ENCODE measurements at regions not wholly inside any gene's neighbourhood (a gene's known extent, or its start where the extent isn't known, plus 50 kb on each side); places are given as distances from the start of the nearest gene placed in this dataset.
A peak's percentile ranks its signal among the peaks of the same experiment; 100 is the strongest.

GRCh38 chr9:4381744-4382143 is 81.9 kb upstream of the GLIS3 start:
- Histone ChIP-seq H3K36me3 (no peaks in the 10 kb centered on the region), H3K4me3 (ENCODE audit: low read depth, low read length) (no peak overlapping the region), H3K27me3 (no peaks in the 10 kb centered on the region), H3K4me1 (no peaks in the 10 kb centered on the region), H3K9me3 (no peaks in the 10 kb centered on the region)
- DNase-seq, result no peak
- TF ChIP-seq CTCF (IDR thresholded peaks at IDR 0.05; ENCODE audit: low read depth, low read length), result no peak

GRCh38 chr9:4380406-4380805 is 80.5 kb upstream of the GLIS3 start:
- Histone ChIP-seq H3K4me1 (no peaks in the 10 kb centered on the region), H3K9me3 (no peaks in the 10 kb centered on the region), H3K4me3 (ENCODE audit: low read depth, low read length) (no peak overlapping the region), H3K27me3 (no peaks in the 10 kb centered on the region), H3K36me3 (no peaks in the 10 kb centered on the region)
- DNase-seq, result no peak
- TF ChIP-seq CTCF (IDR thresholded peaks at IDR 0.05; ENCODE audit: low read depth, low read length), result no peak

- H3K4me1 ChIP-seq, result no peaks in the 10 kb centered on the region
- no peak for DNase-seq
- H3K9me3 ChIP-seq, result no peaks in the 10 kb centered on the region
- H3K27me3 ChIP-seq, result no peaks in the 10 kb centered on the region; the same call in 1 of the 2 replicates
- no peak overlapping the region for H3K4me3 ChIP-seq (ENCODE audit: low read depth, low read length)
- TF ChIP-seq CTCF (IDR thresholded peaks at IDR 0.05; ENCODE audit: low read depth, low read length), result peak; percentile 7; the same call in 1 of the 2 replicates
- H3K36me3 ChIP-seq, result no peaks in the 10 kb centered on the region
Measured at GRCh38 chr9:4375424-4376200, 75.7 kb upstream of the GLIS3 start.

GRCh38 chr9:4371108-4371507 is 71.2 kb upstream of the GLIS3 start:
- DNase-seq, result no peak
- no peak for TF ChIP-seq CTCF (IDR thresholded peaks at IDR 0.05; ENCODE audit: low read depth, low read length)
- H3K9me3 ChIP-seq, result no peaks in the 10 kb centered on the region
- no peaks in the 10 kb centered on the region; the same call in 1 of the 2 replicates for H3K27me3 ChIP-seq
- no peaks in the 10 kb centered on the region for H3K4me1 ChIP-seq
- H3K36me3 ChIP-seq, result no peaks in the 10 kb centered on the region
- no peak overlapping the region for H3K4me3 ChIP-seq (ENCODE audit: low read depth, low read length)

DNA sequence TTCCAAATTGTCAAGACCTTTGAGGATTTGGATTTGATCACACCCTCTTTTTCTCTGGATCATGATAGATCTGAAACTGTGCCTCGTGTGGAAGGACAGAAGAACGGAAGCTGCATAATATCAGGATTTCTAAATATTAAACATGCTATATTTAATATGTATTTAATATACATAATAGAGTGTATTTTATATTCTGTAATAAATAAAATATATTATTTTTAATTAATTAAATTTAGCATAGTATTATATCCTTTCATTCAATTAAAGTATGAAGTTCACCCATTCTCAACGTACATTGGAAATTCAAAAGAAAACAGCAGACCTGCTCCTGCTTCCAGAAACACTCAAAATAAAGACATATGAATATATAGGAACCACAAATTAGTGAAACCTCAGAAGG is 70.6 kb upstream of the GLIS3 start:
- H3K4me3 ChIP-seq (ENCODE audit: low read depth, low read length), result no peak overlapping the region
- no peaks in the 10 kb centered on the region for H3K36me3 ChIP-seq
- H3K27me3 ChIP-seq, result no peaks in the 10 kb centered on the region; the same call in 1 of the 2 replicates
- no peak for DNase-seq
- H3K9me3 ChIP-seq, result no peaks in the 10 kb centered on the region
- no peak for TF ChIP-seq CTCF (IDR thresholded peaks at IDR 0.05; ENCODE audit: low read depth, low read length)
- H3K4me1 ChIP-seq, result no peaks in the 10 kb centered on the region

- no peaks in the 10 kb centered on the region for H3K36me3 ChIP-seq
- no peaks in the 10 kb centered on the region for H3K9me3 ChIP-seq
- H3K4me1 ChIP-seq, result no peaks in the 10 kb centered on the region
- H3K27me3 ChIP-seq, result no peaks in the 10 kb centered on the region; the same call in 1 of the 2 replicates
- H3K4me3 ChIP-seq (ENCODE audit: low read depth, low read length), result no peak overlapping the region
- peak; percentile 24 for DNase-seq
- TF ChIP-seq CTCF (IDR thresholded peaks at IDR 0.05; ENCODE audit: low read depth, low read length), result peak; percentile 73
Measured at GRCh38 chr9:4366591-4367330, 66.9 kb upstream of the GLIS3 start.
